ENCODE measurements at regions not wholly inside any gene's neighbourhood (a gene's known extent, or its start where the extent isn't known, plus 50 kb on each side); places are given as distances from the start of the nearest gene placed in this dataset.
"Not testable (repeated sequence)": the region's sequence is repeated elsewhere in the genome, so short reads cannot be mapped to it uniquely, and the experiment has no call there.

- H3K4me3 ChIP-seq (ENCODE audit: low read depth, low read length) = no peak overlapping the region
- no peak for TF ChIP-seq CTCF (conservative IDR thresholded peaks at IDR 0.05; ENCODE audit: low read depth, low read length)
- DNase-seq (ENCODE audit: low read depth) = no peak
These were observed 173.2 kb downstream of the TMEM114 start for GRCh38 chr16:8417145-8417544.

GRCh38 chr16:8408855-8409567 is 181.3 kb downstream of the TMEM114 start:
- no peak for TF ChIP-seq CTCF (conservative IDR thresholded peaks at IDR 0.05; ENCODE audit: low read depth, low read length)
- no peak for DNase-seq (ENCODE audit: low read depth)
- H3K4me3 ChIP-seq (ENCODE audit: low read depth, low read length) = no peak overlapping the region

DNA sequence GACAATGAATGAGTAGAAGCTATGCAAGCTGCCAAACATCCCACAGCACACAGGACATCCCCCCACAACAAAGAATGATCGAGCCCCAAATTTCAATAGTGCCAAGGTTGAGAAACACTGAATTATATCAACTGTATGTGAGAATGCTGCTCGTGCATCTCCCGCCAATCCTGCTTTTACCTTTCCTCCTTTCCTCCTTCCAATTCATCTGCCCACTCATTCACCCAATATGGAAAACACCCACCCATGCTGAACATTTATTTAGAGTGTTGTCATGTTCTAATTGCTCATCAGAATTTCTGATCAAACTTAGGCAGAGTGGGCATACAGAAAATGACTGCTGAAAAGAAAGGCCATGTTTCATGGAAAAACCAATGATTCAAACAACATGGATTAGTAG is 183.0 kb downstream of the TMEM114 start:
- no peak for TF ChIP-seq CTCF (conservative IDR thresholded peaks at IDR 0.05; ENCODE audit: low read depth, low read length)
- no peak overlapping the region for H3K4me3 ChIP-seq (ENCODE audit: low read depth, low read length)
- DNase-seq (ENCODE audit: low read depth) = no peak

GRCh38 chr16:8403978-8404749 is 186.1 kb downstream of the TMEM114 start:
- TF ChIP-seq CTCF (conservative IDR thresholded peaks at IDR 0.05; ENCODE audit: low read depth, low read length) = no peak
- DNase-seq (ENCODE audit: low read depth) = no peak

DNA sequence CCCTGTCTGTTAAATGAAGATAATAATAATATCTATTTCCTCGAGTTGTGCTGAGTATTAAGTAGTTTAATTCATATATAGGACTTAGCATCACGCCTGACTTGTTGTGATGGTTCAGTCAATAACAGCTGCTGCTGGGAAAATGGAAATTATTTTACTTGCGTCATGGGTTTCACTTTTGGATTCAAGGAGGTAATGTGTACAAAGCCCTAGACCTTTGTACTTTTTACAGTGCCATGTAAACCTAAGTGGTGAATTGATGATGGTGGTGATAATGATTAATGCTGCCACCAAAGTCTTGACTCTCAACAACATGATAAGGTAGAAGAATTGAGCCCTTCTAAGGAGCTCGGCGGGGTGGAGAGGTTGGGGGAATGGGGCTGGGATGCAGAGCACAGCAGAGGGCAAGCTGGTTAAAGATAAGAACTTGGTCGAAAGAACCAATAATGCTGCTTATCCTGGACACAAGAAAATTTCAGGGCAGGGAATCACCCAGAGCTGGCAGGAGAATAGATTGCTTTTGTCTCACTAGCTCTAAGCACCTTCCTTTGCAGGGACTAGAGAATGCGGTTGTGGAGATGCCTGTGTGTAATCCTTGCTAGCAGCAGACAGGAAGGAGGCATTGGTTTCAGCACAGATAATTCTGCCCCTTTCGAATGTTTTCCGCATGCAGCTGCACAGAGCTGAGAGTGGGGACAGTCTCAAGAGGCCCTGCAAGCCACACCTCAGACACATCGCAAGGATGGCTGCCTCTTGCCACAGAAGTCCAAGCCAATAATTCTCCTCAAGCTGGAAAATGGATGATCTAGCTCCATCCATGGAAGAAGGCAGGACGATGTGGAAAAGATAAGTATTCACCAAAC is 187.1 kb downstream of the TMEM114 start:
- no peak for TF ChIP-seq CTCF (conservative IDR thresholded peaks at IDR 0.05; ENCODE audit: low read depth, low read length)
- H3K4me3 ChIP-seq (ENCODE audit: low read depth, low read length) = no peak overlapping the region
- DNase-seq (ENCODE audit: low read depth) = no peak

More at GRCh38 chr16:8403978-8404749, 186.1 kb downstream of the TMEM114 start:
- no peak overlapping the region for H3K4me3 ChIP-seq (ENCODE audit: low read depth, low read length)

DNA sequence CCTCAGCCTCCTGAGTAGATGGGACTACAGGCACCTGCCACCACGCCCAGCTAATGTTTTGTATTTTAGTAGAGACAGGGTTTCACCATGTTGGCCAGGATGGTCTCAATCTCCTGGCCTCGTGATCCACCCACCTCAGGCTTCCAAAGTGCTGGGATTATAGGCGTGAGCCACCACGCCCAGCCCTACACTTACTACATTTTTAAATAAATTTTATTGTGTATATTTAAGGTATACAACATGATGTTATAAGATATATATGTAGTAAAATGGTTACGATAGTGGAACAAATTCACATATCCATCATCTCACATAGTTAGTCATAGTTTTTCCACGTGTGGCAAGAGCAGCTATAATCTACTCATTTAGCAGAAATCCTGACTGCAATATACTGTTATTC is 189.6 kb downstream of the TMEM114 start:
- not testable (repeated sequence) for H3K4me3 ChIP-seq (ENCODE audit: low read depth, low read length); DNase-seq (ENCODE audit: low read depth)

GRCh38 chr16:8398548-8398947 is 191.8 kb downstream of the TMEM114 start:
- DNase-seq (ENCODE audit: low read depth) = no peak
- H3K4me3 ChIP-seq (ENCODE audit: low read depth, low read length) = no peak overlapping the region
- TF ChIP-seq CTCF (conservative IDR thresholded peaks at IDR 0.05; ENCODE audit: low read depth, low read length) = no peak

Measured in choroid plexus epithelial cell (primary cell).